ENCODE measurements at regions not wholly inside any gene's neighbourhood (a gene's known extent, or its start where the extent isn't known, plus 50 kb on each side); places are given as distances from the start of the nearest gene placed in this dataset.

DNA sequence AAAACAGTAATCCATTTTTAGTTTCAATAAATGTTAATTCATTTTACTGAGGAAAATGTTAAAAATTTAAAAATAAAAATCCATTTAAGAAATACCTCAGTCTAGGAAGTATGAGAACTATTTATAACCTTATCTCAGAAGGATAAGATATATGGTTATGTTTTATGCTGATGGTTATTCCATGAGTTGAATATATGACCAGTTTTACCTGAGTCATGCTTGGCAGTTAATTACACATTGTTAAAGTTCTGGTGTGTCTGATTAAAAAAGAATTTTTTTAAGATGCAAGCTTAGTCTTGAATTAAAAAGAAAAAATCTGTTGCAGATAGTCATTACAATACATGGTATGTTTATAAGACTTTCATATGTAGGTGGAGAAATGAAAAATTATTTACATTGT is 191.7 kb downstream of the ARL4A start:
- DNase-seq (ENCODE audit: low read depth in 3 of 3, low spot score in 2 of 3): no peak

GRCh38 chr7:12881712-12882111 is 194.3 kb downstream of the ARL4A start:
- DNase-seq (ENCODE audit: low read depth in 3 of 3, low spot score in 2 of 3): no peak

- DNase-seq (ENCODE audit: low read depth in 3 of 3, low spot score in 2 of 3): no peak
Observed at GRCh38 chr7:12882710-12883109, 195.3 kb downstream of the ARL4A start.

DNA sequence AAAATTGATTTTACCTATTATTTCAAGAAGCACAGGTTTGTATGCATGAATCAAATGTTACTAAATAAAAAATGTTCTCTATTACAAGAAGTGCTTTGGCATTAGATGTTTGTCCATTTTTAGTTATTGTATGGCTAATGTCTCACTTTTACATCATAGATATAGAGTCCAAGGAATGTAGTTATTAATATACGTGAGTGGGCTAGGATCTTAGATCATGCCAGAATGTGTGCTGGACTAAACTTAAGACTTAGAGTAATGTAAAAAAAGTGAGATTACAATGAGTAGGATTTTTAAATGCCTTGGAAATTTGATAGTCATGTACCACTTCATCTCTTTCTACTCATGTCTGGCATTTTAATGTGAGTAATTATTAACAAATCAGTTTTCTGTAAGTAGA is 196.6 kb downstream of the ARL4A start:
- no peak for DNase-seq (ENCODE audit: low read depth in 3 of 3, low spot score in 2 of 3)

- DNase-seq (ENCODE audit: low read depth in 3 of 3, low spot score in 2 of 3): no peak
Observed at GRCh38 chr7:12884856-12885440, 197.5 kb downstream of the ARL4A start.

DNA sequence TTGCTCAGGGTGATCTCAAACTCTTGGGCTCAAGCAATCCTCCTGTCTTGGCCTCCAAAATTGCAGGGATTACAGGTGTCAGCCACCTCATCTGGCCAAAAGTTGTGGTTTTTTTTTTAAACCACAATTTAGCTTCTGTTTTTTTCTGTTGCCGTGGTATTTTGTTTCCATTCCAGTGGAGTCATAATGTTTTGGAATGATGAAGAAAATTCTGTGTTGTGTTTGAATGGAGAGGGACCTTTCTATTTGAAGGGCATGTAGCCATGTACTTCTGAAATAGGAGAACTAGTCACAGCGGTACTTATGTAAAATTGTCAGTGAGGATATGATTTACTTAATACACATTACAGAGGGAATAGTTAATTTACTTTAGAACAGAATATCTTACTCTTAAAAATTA is 201.3 kb downstream of the ARL4A start:
- no peak for DNase-seq (ENCODE audit: low read depth in 3 of 3, low spot score in 2 of 3)

DNA sequence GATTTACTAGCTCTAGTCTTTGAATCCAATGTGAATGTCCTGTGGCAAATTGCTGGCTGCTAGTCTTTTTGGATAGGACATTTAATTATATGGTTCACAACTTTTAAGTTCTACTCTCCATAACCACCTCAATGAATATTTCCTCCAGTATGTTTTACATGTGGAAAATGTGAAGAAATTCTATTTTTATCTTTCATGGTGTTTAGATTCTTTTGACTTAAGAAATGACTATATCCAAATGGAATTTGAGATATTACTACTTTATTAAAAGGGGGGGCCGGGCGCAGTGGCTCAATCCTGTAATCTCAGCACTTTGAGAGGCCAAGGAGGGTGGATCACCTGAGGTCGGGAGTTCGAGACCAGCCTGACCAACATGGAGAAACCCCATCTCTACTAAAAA is 202.0 kb downstream of the ARL4A start:
- DNase-seq (ENCODE audit: low read depth in 3 of 3, low spot score in 2 of 3): no peak

- no peak for DNase-seq (ENCODE audit: low read depth in 3 of 3, low spot score in 2 of 3)
Observed at GRCh38 chr7:12890586-12890985, 203.2 kb downstream of the ARL4A start.

GRCh38 chr7:12893292-12893691 is 205.9 kb downstream of the ARL4A start:
- DNase-seq (ENCODE audit: low read depth in 3 of 3, low spot score in 2 of 3): no peak

- no peak for DNase-seq (ENCODE audit: low read depth in 3 of 3, low spot score in 2 of 3)
Observed at GRCh38 chr7:12895296-12895695, 207.9 kb downstream of the ARL4A start.

- DNase-seq (ENCODE audit: low read depth in 3 of 3, low spot score in 2 of 3): no peak
Observed at GRCh38 chr7:12896316-12896715, 208.9 kb downstream of the ARL4A start.

GRCh38 chr7:12898004-12898403 is 210.6 kb downstream of the ARL4A start:
- no peak for DNase-seq (ENCODE audit: low read depth in 3 of 3, low spot score in 2 of 3)

DNA sequence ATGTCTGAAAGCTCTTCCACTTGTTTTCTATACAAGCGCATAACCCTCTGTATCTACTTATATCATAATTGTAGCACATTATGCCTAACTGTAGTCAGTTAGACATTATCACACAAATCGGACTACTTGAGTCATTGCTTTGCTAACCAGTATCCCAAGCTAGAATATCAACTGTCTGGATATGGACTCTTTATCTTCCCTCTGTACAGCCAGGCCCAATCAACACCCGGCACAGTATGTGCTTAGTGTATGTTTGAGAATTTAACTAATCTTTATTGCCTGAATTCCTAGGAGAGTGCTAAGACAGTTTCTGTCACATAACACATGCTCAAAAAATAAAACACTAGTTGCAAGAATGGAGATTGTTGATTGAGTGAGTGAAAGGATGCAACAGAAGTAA is 211.2 kb downstream of the ARL4A start:
- DNase-seq (ENCODE audit: low read depth in 3 of 3, low spot score in 2 of 3): no peak

GRCh38 chr7:12905671-12906070 is 218.2 kb downstream of the ARL4A start:
- no peak for DNase-seq (ENCODE audit: low read depth in 3 of 3, low spot score in 2 of 3)

- DNase-seq (ENCODE audit: low read depth in 3 of 3, low spot score in 2 of 3): no peak
Observed at GRCh38 chr7:12907774-12908173, 220.3 kb downstream of the ARL4A start.

DNA sequence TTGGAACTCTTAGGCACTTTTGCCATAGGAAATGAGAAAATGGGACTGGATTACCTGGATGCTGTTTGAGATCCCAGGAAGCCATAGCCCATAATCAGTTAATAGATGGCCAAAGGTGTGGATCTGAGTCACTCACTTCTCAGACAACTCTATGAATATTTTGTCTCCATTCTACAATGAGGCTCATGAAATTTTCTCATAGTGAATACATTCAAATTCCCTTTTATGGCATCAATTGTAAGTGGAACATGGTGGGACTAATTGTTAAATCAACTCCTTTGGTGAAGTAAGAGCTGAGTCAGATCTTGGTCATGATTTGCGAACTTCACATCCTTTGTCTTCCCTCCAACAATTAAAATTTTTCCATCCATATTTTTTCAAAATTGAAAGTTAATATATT is 222.1 kb downstream of the ARL4A start:
- DNase-seq (ENCODE audit: low read depth in 3 of 3, low spot score in 2 of 3): no peak

- DNase-seq (ENCODE audit: low read depth in 3 of 3, low spot score in 2 of 3): no peak
Observed at GRCh38 chr7:12911053-12911452, 223.6 kb downstream of the ARL4A start.

DNA sequence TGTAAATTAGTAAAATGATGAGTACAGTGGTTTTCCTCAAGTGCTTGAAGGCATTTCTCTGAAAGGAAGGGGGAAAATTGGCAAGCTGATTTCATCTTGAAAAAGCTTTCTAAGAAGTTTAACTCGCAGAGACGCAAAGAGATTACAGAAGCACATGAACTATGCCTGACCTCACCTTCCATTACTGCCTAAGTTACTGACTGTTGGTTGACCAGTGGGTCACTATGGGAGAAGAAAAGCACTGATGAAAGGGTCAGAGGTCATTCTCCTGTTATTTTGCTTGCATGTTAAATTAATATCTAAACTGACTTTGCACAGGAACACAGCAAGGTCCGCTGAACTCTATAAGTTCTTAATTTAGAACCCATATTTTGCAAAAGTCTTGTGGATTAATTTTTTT is 225.6 kb downstream of the ARL4A start:
- DNase-seq (ENCODE audit: low read depth in 3 of 3, low spot score in 2 of 3): no peak

GRCh38 chr7:12917801-12918200 is 230.4 kb downstream of the ARL4A start:
- DNase-seq (ENCODE audit: low read depth in 3 of 3, low spot score in 2 of 3): no peak

GRCh38 chr7:12921751-12922345 is 234.4 kb downstream of the ARL4A start:
- no peak for DNase-seq (ENCODE audit: low read depth in 3 of 3, low spot score in 2 of 3)

GRCh38 chr7:12923971-12924370 is 236.5 kb downstream of the ARL4A start:
- DNase-seq (ENCODE audit: low read depth in 3 of 3, low spot score in 2 of 3): no peak

GRCh38 chr7:12926206-12926605 is 238.8 kb downstream of the ARL4A start:
- DNase-seq (ENCODE audit: low read depth in 3 of 3, low spot score in 2 of 3): no peak
